A549 (cell line): ENCODE measurements at regions not wholly inside any gene's neighbourhood (a gene's known extent, or its start where the extent isn't known, plus 50 kb on each side); places are given as distances from the start of the nearest gene placed in this dataset.

Experiments
- ATAC-seq, 2 experiments: fragments of 200-7000 bp in 1 of 2; fragments of >200 bp in 1 of 2; cut with Nextera tagmentation in 1 of 2; cut with Tn5 transposase in 1 of 2; 3 replicates each; pipeline versions ENCODE4 v1.8.0 to v1.9.1; 2018 to 2020; ENCODE audit warnings: mild to moderate bottlenecking in 1 of 2, moderate library complexity in 1 of 2
- CTCF ChIA-PET: fragments of 300-600 bp; sonication (Branson Sonifier 250); formaldehyde crosslinking; extraction: SDS; loops from one replicate; lab custom pipeline; 2021; ENCODE audit warnings: antibody characterized with exemption, inconsistent platforms; lab: Yijun Ruan, JAX
- POLR2A ChIA-PET: fragments of 350-600 bp; formaldehyde crosslinking; extraction: SDS; loops from one replicate; lab custom pipeline; 2021; ENCODE audit warnings: antibody characterized with exemption, inconsistent platforms; lab: Yijun Ruan, JAX
- DNase-seq, 2 experiments: peaks; one replicate each; pipeline versions ENCODE4 v3.0.0 to v3.0.0-alpha.2; 2011 to 2016; ENCODE audit warnings: low read depth in 1 of 2, low spot score in 1 of 2
- FAIRE-seq: peaks from 2 replicates; lab custom pipeline; 2011; peaks lifted over from hg19 to GRCh38; lab: Jason Lieb, UNC
- H3K27ac ChIP-seq, 2 experiments: fragments of >200 bp; sonication (Bioruptor Twin); formaldehyde crosslinking; 3 replicates each; pipeline ENCODE4 v1.5.1; 2016 to 2017
- H3K4me1 ChIP-seq: fragments of >200 bp; sonication (Bioruptor Twin); formaldehyde crosslinking; 3 replicates; pipeline ENCODE4 v1.6.1; 2016
- H3K4me2 ChIP-seq: fragments of >200 bp; sonication (Bioruptor Twin); formaldehyde crosslinking; 3 replicates; pipeline ENCODE4 v1.6.1; 2016
- H3K4me3 ChIP-seq: fragments of >200 bp; sonication (Bioruptor Twin); formaldehyde crosslinking; 3 replicates; pipeline ENCODE4 v1.5.1; 2016
- H3K9me3 ChIP-seq: fragments of >200 bp; sonication (Bioruptor Twin); formaldehyde crosslinking; 3 replicates; pipeline ENCODE4 v1.6.1; 2016
- BCL3 ChIP-seq: fragments of >200 bp; sonication (Bioruptor Twin); formaldehyde crosslinking; IDR thresholded peaks from 3 replicates; pipeline ENCODE4 v1.6.1; 2016
- CBX2 ChIP-seq: fragments of 200-600 bp; sonication (generic); IDR thresholded peaks from 2 replicates; pipeline ENCODE4 v1.6.1; 2016; ENCODE audit warnings: low read depth, mild to moderate bottlenecking, borderline replicate concordance
- CEBPB ChIP-seq, 2 experiments: fragments of >200 bp in 1 of 2; sonication (Bioruptor Twin) in 1 of 2; formaldehyde crosslinking in 1 of 2; IDR thresholded peaks; 2 replicates each; pipeline ENCODE4 v1.6.1; 2012 to 2016
- CTCF ChIP-seq: fragments of >200 bp; sonication (Bioruptor Twin); formaldehyde crosslinking; IDR thresholded peaks from 3 replicates; pipeline ENCODE4 v1.5.1; 2016
- ELK1 ChIP-seq: fragments of 150-350 bp; IDR thresholded peaks from 2 replicates; pipeline ENCODE4 v1.6.1; 2014; ENCODE audit warnings: low read depth, mild to moderate bottlenecking, low read length
- ESRRA ChIP-seq: fragments of 150-350 bp; IDR thresholded peaks from 2 replicates; pipeline ENCODE4 v1.6.1; 2014; ENCODE audit warnings: mild to moderate bottlenecking, low read length, borderline replicate concordance
- GATA3 ChIP-seq: IDR thresholded peaks from 2 replicates; pipeline ENCODE4 v1.6.1; 2012; ENCODE audit warnings: borderline replicate concordance
- HES2 ChIP-seq: fragments of >200 bp; sonication (Bioruptor Twin); formaldehyde crosslinking; IDR thresholded peaks from 2 replicates; pipeline ENCODE4 v1.6.1; 2016
- HMGXB4 ChIP-seq: fragments of 250-450 bp; sonication (Bioruptor Pico); IDR thresholded peaks from 2 replicates; pipeline ENCODE4 v1.5.0; 2021; ENCODE audit warnings: mild to moderate bottlenecking, moderate library complexity, borderline replicate concordance
- HOXB5 ChIP-seq: fragments of 250-450 bp; sonication (Bioruptor Pico); IDR thresholded peaks from 2 replicates; pipeline ENCODE4 v1.5.0; 2020; ENCODE audit warnings: mild to moderate bottlenecking, moderate library complexity
- JUN ChIP-seq, 2 experiments: fragments of >200 bp; sonication (Bioruptor Twin); formaldehyde crosslinking; IDR thresholded peaks; 2 replicates in 1 of 2; 3 replicates in 1 of 2; pipeline ENCODE4 v1.6.1; 2016 to 2017
- MAFK ChIP-seq: fragments of 450-650 bp; IDR thresholded peaks from 2 replicates; pipeline ENCODE4 v1.6.1; 2014; ENCODE audit not compliant: partially characterized antibody
- MAX ChIP-seq: IDR thresholded peaks from 2 replicates; pipeline ENCODE4 v1.6.1; 2012
- MAZ ChIP-seq: fragments of 150-350 bp; IDR thresholded peaks from 2 replicates; pipeline ENCODE4 v1.6.1; 2014; ENCODE audit warnings: antibody characterized with exemption, low read depth, low read length, borderline replicate concordance
- NPAS2 ChIP-seq: fragments of 250-450 bp; sonication (Bioruptor Pico); IDR thresholded peaks from 2 replicates; pipeline ENCODE4 v1.8.0; 2022; ENCODE audit warnings: mild to moderate bottlenecking, moderate library complexity, borderline replicate concordance
- NR3C1 ChIP-seq: fragments of >200 bp; sonication (Bioruptor Twin); formaldehyde crosslinking; IDR thresholded peaks from 3 replicates; pipeline ENCODE4 v1.6.1; 2017
- POLR2A ChIP-seq: IDR thresholded peaks from 2 replicates; pipeline ENCODE4 v1.6.1; 2012; ENCODE audit warnings: mild to moderate bottlenecking, low read length
- RAD21 ChIP-seq, 2 experiments: fragments of >200 bp in 1 of 2; sonication (Bioruptor Twin) in 1 of 2; formaldehyde crosslinking in 1 of 2; IDR thresholded peaks in 1 of 2; conservative IDR thresholded peaks in 1 of 2; 2 replicates in 1 of 2; 3 replicates in 1 of 2; pipeline ENCODE4 v1.6.1; 2012 to 2018; ENCODE audit warnings: inconsistent platforms in 1 of 2
- RFX5 ChIP-seq: fragments of 450-650 bp; IDR thresholded peaks from 2 replicates; pipeline ENCODE4 v1.7.1; 2014; ENCODE audit warnings: antibody characterized with exemption, mild to moderate bottlenecking, moderate library complexity
- TFCP2L1 ChIP-seq: fragments of 250-450 bp; sonication (Bioruptor Pico); IDR thresholded peaks from 2 replicates; pipeline ENCODE4 v1.5.0; 2021; ENCODE audit warnings: mild to moderate bottlenecking
- ZC3H11A ChIP-seq: fragments of 450-650 bp; IDR thresholded peaks from 2 replicates; pipeline ENCODE4 v1.6.1; 2014; ENCODE audit warnings: antibody characterized with exemption, mild to moderate bottlenecking
- ZNF302 ChIP-seq: fragments of 250-450 bp; sonication (Bioruptor Pico); IDR thresholded peaks from 2 replicates; pipeline ENCODE4 v1.9.0; 2021; ENCODE audit warnings: inconsistent platforms, mild to moderate bottlenecking, moderate library complexity
- WGBS: methylation state at CpG from one replicate; pipeline ENCODE4 v1.1.6; 2017; ENCODE audit errors: missing lambda C conversion rate; 5-methylcytosine and 5-hydroxymethylcytosine counted together

- Histone ChIP-seq H3K4me1 (no peaks in the 10 kb centered on the region), H3K27ac (no peak overlapping the region)
- CTCF ChIA-PET, result no interaction called here
- ATAC-seq (no peak), FAIRE-seq (no peak)
- TF ChIP-seq NR3C1, result no peak
- no peak for TF ChIP-seq MAZ
- TF ChIP-seq BCL3, result no peak
- TF ChIP-seq CTCF, result no peak
- TF ChIP-seq ESRRA, result no peak
- TF ChIP-seq HES2, result no peak
- TF ChIP-seq HOXB5 (CRISPR knock-in tag), result no peak
- TF ChIP-seq ELK1, result no peak
- no peak for TF ChIP-seq CEBPB (IDR thresholded peaks at IDR 0.05)
- no peak for TF ChIP-seq HMGXB4 (CRISPR knock-in tag)
- TF ChIP-seq NPAS2, result no peak
- TF ChIP-seq RAD21 (conservative IDR thresholded peaks at IDR 0.05 in 1 of 2, IDR thresholded peaks at IDR 0.05 in 1 of 2), result no peak
- TF ChIP-seq MAX, result no peak
- no peak for TF ChIP-seq ZC3H11A
- TF ChIP-seq, all 56 proteins: peak for 0
- 43% methylated on average over 5 of the region's 5 CpGs for WGBS
- no peak for DNase-seq
- Histone ChIP-seq H3K4me2 (no peak overlapping the region), H3K9me3 (no peaks in the 10 kb centered on the region), H3K4me3 (no peak overlapping the region)
- POLR2A ChIA-PET, result no interaction called here
These were observed 448.9 kb upstream of the ADGRL2 start for GRCh38 chr1:81351864-81352263.

GRCh38 chr1:81349194-81349965, 451.4 kb upstream of the ADGRL2 start:
- ChIA-PET POLR2A (no interaction called here), CTCF (no interaction called here)
- DNase-seq (no peak), FAIRE-seq (no peak), ATAC-seq (no peak)
- WGBS, result 18% methylated on average over 3 of the region's 3 CpGs
- no peak overlapping the region for H3K27ac ChIP-seq
- H3K9me3 ChIP-seq, result no peaks in the 10 kb centered on the region
- H3K4me1 ChIP-seq, result no peaks in the 10 kb centered on the region
- no peak overlapping the region for H3K4me2 ChIP-seq
- H3K4me3 ChIP-seq, result no peak overlapping the region
- TF ChIP-seq MAZ, result no peak
- TF ChIP-seq NR3C1, result no peak
- no peak for TF ChIP-seq CTCF
- no peak for TF ChIP-seq TFCP2L1 (CRISPR knock-in tag)
- TF ChIP-seq RFX5, result no peak
- no peak for TF ChIP-seq MAFK
- no peak for TF ChIP-seq CBX2
- no peak for TF ChIP-seq HMGXB4 (CRISPR knock-in tag)
- TF ChIP-seq GATA3, result no peak
- TF ChIP-seq POLR2A, result no peak
- no peak for TF ChIP-seq ZNF302 (CRISPR knock-in tag)
- no peak for TF ChIP-seq JUN (IDR thresholded peaks at IDR 0.05)
